Heart left ventricle (tissue), 16 donors: ENCODE measurements at regions not wholly inside any gene's neighbourhood (a gene's known extent, or its start where the extent isn't known, plus 50 kb on each side); places are given as distances from the start of the nearest gene placed in this dataset.

Source experiments
- ATAC-seq, 4 donors: fragments of 200-7000 bp; cut with Tn5 transposase; one replicate each; pipeline ENCODE4 v1.9.1; 2020 to 2022; ENCODE audit warnings: moderate library complexity in 4 of 4, mild to moderate bottlenecking in 3 of 4, moderate number of reproducible peaks in 1 of 4
- DNase-seq, 5 donors: peaks; one replicate each; pipeline ENCODE4 v3.0.0-alpha.2; 2020
- H3K27ac ChIP-seq, 12 donors: fragments of 200-600 bp; sonication (generic) in 4 of 12; one replicate each; pipeline versions ENCODE4 v1.5.0 to v1.8.0; 2016 to 2022; ENCODE audit warnings: mild to moderate bottlenecking in 2 of 12
- H3K27me3 ChIP-seq, 9 donors: fragments of 200-600 bp; sonication (generic) in 2 of 9; one replicate each; pipeline versions ENCODE4 v1.5.1 to v1.8.0; 2016 to 2022; ENCODE audit warnings: mild to moderate bottlenecking in 3 of 9
- H3K36me3 ChIP-seq, 9 donors: fragments of 200-600 bp; sonication (generic) in 2 of 9; one replicate each; pipeline versions ENCODE4 v1.5.0 to v1.8.0; 2018 to 2022; ENCODE audit warnings: mild to moderate bottlenecking in 2 of 9
- H3K4me1 ChIP-seq, 12 donors: fragments of 200-600 bp; sonication (generic) in 4 of 12; one replicate each; pipeline versions ENCODE4 v1.5.0 to v1.8.0; 2016 to 2022; ENCODE audit warnings: mild to moderate bottlenecking in 3 of 12
- H3K4me3 ChIP-seq, 12 donors: fragments of 200-600 bp; sonication (generic) in 4 of 12; one replicate each; pipeline versions ENCODE4 v1.5.0 to v1.8.0; 2017 to 2022; ENCODE audit warnings: mild to moderate bottlenecking in 9 of 12, moderate library complexity in 4 of 12
- H3K9me3 ChIP-seq, 12 donors: fragments of 200-600 bp; sonication (generic) in 4 of 12; one replicate each; pipeline versions ENCODE4 v1.5.0 to v1.8.0; 2016 to 2022; ENCODE audit warnings: mild to moderate bottlenecking in 1 of 12
- CTCF ChIP-seq, 12 donors: fragments of 200-600 bp; sonication (generic) in 4 of 12; IDR thresholded peaks; one replicate each; pipeline versions ENCODE4 v1.5.0 to v1.8.0; 2018 to 2022; ENCODE audit warnings: antibody characterized with exemption in 12 of 12, mild to moderate bottlenecking in 5 of 12
- POLR2A ChIP-seq, 2 donors: fragments of 450-650 bp; IDR thresholded peaks; one replicate each; pipeline ENCODE4 v1.6.1; 2017; ENCODE audit warnings: antibody characterized with exemption in 2 of 2, mild to moderate bottlenecking in 2 of 2, moderate library complexity in 2 of 2
- WGBS, 4 donors: extraction: QIAGEN DNeasy Blood & Tissue Kit in 2 of 4; methylation state at CpG; one replicate each; pipeline versions ENCODE4 v1.1.5 to v1.1.7; 2013 to 2018; 5-methylcytosine and 5-hydroxymethylcytosine counted together
- intact Hi-C, 10 donors: fragments of 100-400 bp; cut with DNase I; formaldehyde crosslinking; loops; one replicate each; pipeline versions ENCODE4 v1.11.1 to v1.14.2; 2022
- donor health status: ischemic (EF 13 %, LVEDD 7.1; RV severe dilation, severe dysfunction).
- donor health status: healthy with polysubstance abuse.
- donor health status: DM: no; HTN: yes; CAD: no.
- donor health status: DM: no; HTN: no; CAD: no.
- donor health status: ischemic (EF 25% LVEDD 6.9; RV normal size, moderate dysfunction).
- donor health status: ischemic (EF 25% LVEDD 5.7; RV mildly dilated, moderate dysfunction).
- donor health status: healthy.
- donor health status: DM: yes; HTN: yes; CAD: no.
- donor health status: ischemic (EF 35%, LVEDD 5.7; RV mildly dilated, moderate dysfunction).
- donor health status: nonischemic (EF 11% LVEDD 7.7; RV severe dilation, severe dysfunction).
- donor health status: DM: yes; HTN: yes; CAD: no.
- donor health status: PGD.
- donor health status: ischemic (EF 29% LVEDD 5.4; RV normal size, mild dysfunction).
- donor health status: nonischemic (EF 23%, LVEDD 6.1; RV moderate dilation, normal function).

DNA sequence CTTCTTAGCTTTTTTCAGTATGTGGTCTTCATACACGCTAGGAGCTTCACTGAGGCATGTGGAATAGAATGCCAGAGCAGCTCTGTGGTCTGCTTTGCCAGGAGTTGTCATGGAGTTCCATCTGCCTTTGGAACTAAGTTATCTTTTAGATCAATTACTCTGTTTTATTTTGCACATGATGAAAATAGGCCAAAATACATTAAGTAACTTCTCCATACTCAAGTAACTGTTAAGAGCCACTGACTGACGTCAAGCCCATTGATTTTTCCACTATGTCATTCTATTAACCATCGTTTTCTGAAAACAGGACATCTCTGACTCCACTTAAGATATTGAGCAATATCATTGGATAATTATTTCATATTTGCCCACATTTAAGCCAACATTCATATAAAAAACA lies 415.1 kb upstream of the MAD2L1 start:
- H3K4me1 ChIP-seq, result no peaks in the 10 kb centered on the region
- H3K27ac ChIP-seq, result no peak overlapping the region
- WGBS, 4 donors, result 64 to 80% (median 79%) methylated on average over 3 of the region's 3 CpGs
- H3K27me3 ChIP-seq, result no peaks in the 10 kb centered on the region
- H3K36me3 ChIP-seq, result no peaks in the 10 kb centered on the region
- no peak overlapping the region for H3K4me3 ChIP-seq
- ATAC-seq, result no peak
- intact Hi-C loops, result no loop called here
- DNase-seq, result no peak
- H3K9me3 ChIP-seq, result peaks cover 0 to 4% (median 0%) of the 10 kb centered on the region in 12 donors
- TF ChIP-seq POLR2A (IDR thresholded peaks at IDR 0.05), result no peak
- TF ChIP-seq CTCF (IDR thresholded peaks at IDR 0.05), result no peak

GRCh38 chr4:120472447-120473131 lies 405.9 kb upstream of the MAD2L1 start:
- TF ChIP-seq CTCF (IDR thresholded peaks at IDR 0.05) (no peak), POLR2A (IDR thresholded peaks at IDR 0.05) (no peak)

GRCh38 chr4:120466429-120466828 lies 399.8 kb upstream of the MAD2L1 start:
- WGBS, 4 donors, result 7 to 15% (median 11%) methylated on average over 3 of the region's 3 CpGs
- intact Hi-C loops, result no loop called here
- DNase-seq (no peak), ATAC-seq (peak in 3 of 4 donors; percentile 45 to 63 (median 57))
- H3K27ac ChIP-seq, result no peak overlapping the region
- peaks cover 0 to 30% (median 0%) of the 10 kb centered on the region in 12 donors for H3K9me3 ChIP-seq
- TF ChIP-seq CTCF (IDR thresholded peaks at IDR 0.05) (no peak), POLR2A (IDR thresholded peaks at IDR 0.05) (no peak)
- H3K4me1 ChIP-seq, result peaks cover 0 to 6% (median 0%) of the 10 kb centered on the region in 12 donors
- H3K4me3 ChIP-seq, result no peak overlapping the region
- H3K27me3 ChIP-seq, result no peaks in the 10 kb centered on the region
- H3K36me3 ChIP-seq, result no peaks in the 10 kb centered on the region

More at GRCh38 chr4:120472447-120473131, 405.9 kb upstream of the MAD2L1 start:
- intact Hi-C loops, result no loop called here
- Histone ChIP-seq H3K4me3 (no peak overlapping the region), H3K27ac (no peak overlapping the region), H3K9me3 (no peaks in the 10 kb centered on the region), H3K4me1 (no peaks in the 10 kb centered on the region), H3K36me3 (no peaks in the 10 kb centered on the region), H3K27me3 (no peaks in the 10 kb centered on the region)
- 77 to 92% (median 92%) methylated on average over 1 of the region's 1 CpG for WGBS, 4 donors
- no peak for DNase-seq
- ATAC-seq, result no peak

DNA sequence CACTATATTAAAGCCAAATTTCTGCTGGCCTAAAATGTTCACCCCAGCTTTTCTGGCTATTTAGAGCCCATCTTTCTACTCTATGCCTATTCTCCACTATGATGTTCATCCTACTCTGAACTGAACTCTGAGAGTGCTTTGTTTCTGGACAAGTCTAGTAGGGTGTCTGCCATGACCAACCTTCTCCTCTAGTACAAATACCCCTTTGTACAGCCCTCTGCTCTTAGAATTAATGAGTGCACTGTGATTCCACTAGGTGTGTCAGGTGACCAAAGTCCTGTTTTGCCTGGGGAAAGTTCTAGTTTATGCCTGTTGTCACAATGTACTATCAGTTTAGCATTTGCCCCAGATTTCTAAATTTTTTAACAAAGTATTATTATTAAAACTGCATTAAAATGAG lies 388.1 kb upstream of the MAD2L1 start:
- TF ChIP-seq POLR2A (IDR thresholded peaks at IDR 0.05) (no peak), CTCF (IDR thresholded peaks at IDR 0.05) (no peak)
- intact Hi-C loops, result no loop called here
- H3K27me3 ChIP-seq, result no peaks in the 10 kb centered on the region

More for the DNA sequence above, 388.1 kb upstream of the MAD2L1 start:
- Histone ChIP-seq H3K27ac (no peak overlapping the region), H3K4me3 (no peak overlapping the region), H3K9me3 (no peaks in the 10 kb centered on the region), H3K4me1 (no peaks in the 10 kb centered on the region), H3K36me3 (no peaks in the 10 kb centered on the region)
- ATAC-seq (no peak), DNase-seq (no peak)
